Suprapubic skin (tissue), 4 donors: ENCODE measurements at regions not wholly inside any gene's neighbourhood (a gene's known extent, or its start where the extent isn't known, plus 50 kb on each side); places are given as distances from the start of the nearest gene placed in this dataset.

Experiments
- CTCF ChIP-seq, 2 donors: fragments of 200-600 bp in 1 of 2; fragments of 450-650 bp in 1 of 2; sonication (generic) in 1 of 2; IDR thresholded peaks; one replicate each; pipeline ENCODE4 v1.5.1; 2016 to 2019; ENCODE audit warnings: antibody characterized with exemption in 2 of 2, mild to moderate bottlenecking in 1 of 2, moderate library complexity in 1 of 2
- EP300 ChIP-seq: sonication (generic); formaldehyde crosslinking; IDR thresholded peaks from one replicate; pipeline ENCODE4 v1.6.1; 2017; ENCODE audit warnings: antibody characterized with exemption
- POLR2A ChIP-seq, 2 donors: fragments of 450-650 bp; IDR thresholded peaks; one replicate each; pipeline ENCODE4 v1.6.1; 2017; ENCODE audit warnings: antibody characterized with exemption in 2 of 2, mild to moderate bottlenecking in 2 of 2, moderate library complexity in 2 of 2
- POLR2AphosphoS5 ChIP-seq, 3 donors: sonication (generic); formaldehyde crosslinking; IDR thresholded peaks; one replicate each; pipeline ENCODE4 v1.6.1; 2017; ENCODE audit warnings: antibody characterized with exemption in 3 of 3

- TF ChIP-seq CTCF (IDR thresholded peaks at IDR 0.05), result no peak
- TF ChIP-seq POLR2A (IDR thresholded peaks at IDR 0.05), result no peak
- TF ChIP-seq EP300, result no peak
- no peak for TF ChIP-seq POLR2AphosphoS5 (IDR thresholded peaks at IDR 0.05)
Observed at GRCh38 chr5:68793993-68794392, 299.8 kb upstream of the SLC30A5 start.
